ENCODE measurements at regions not wholly inside any gene's neighbourhood (a gene's known extent, or its start where the extent isn't known, plus 50 kb on each side); places are given as distances from the start of the nearest gene placed in this dataset.

DNA sequence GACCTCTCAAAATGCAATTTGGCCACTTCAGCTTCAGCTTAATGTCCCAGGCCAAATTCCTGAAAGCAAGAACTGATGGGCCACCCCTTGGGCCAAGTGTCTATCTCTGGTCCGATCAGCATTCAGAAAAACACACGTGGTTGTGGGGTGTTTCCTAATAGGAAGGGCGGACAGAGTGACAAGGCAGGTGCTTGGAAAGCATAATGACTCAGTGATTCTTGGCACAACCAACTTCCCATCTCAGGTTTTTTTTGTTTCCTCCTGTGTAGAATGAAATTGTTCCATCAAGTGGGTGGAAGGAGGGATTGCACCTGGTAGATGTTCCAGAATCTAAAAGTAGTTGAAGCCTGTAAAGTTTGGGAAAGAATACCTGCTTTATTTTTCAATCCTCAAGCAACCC lies 155.6 kb downstream of the HS3ST2 start:
- Histone ChIP-seq H3K27me3 (ENCODE audit: insufficient read depth, low read length) (no peaks in the 10 kb centered on the region), H3K4me1 (ENCODE audit: insufficient read depth, low read length, severe bottlenecking) (no peaks in the 10 kb centered on the region), H3K79me2 (ENCODE audit: insufficient read depth, low read length) (no peaks in the 10 kb centered on the region), H2AFZ (ENCODE audit: low read length) (no peak overlapping the region), H3K36me3 (ENCODE audit: insufficient read depth, low read length) (no peaks in the 10 kb centered on the region), H3K4me2 (ENCODE audit: low read length) (no peak overlapping the region), H3F3A (ENCODE audit: insufficient read depth, low read length) (no peaks in the 10 kb centered on the region), H3K9me3 (ENCODE audit: low read length) (no peaks in the 10 kb centered on the region), H4K20me1 (ENCODE audit: insufficient read depth, low read length) (no peaks in the 10 kb centered on the region), H3K4me3 (ENCODE audit: low read depth, low read length, poor library complexity, severe bottlenecking) (no peak overlapping the region), H3K9ac (ENCODE audit: low read length) (no peak overlapping the region), H3K27ac (ENCODE audit: low read depth, low read length, poor library complexity, severe bottlenecking) (no peak overlapping the region), H3K9me2 (ENCODE audit: low read depth, low read length) (no peaks in the 10 kb centered on the region)
- TF ChIP-seq, protein P1, sequence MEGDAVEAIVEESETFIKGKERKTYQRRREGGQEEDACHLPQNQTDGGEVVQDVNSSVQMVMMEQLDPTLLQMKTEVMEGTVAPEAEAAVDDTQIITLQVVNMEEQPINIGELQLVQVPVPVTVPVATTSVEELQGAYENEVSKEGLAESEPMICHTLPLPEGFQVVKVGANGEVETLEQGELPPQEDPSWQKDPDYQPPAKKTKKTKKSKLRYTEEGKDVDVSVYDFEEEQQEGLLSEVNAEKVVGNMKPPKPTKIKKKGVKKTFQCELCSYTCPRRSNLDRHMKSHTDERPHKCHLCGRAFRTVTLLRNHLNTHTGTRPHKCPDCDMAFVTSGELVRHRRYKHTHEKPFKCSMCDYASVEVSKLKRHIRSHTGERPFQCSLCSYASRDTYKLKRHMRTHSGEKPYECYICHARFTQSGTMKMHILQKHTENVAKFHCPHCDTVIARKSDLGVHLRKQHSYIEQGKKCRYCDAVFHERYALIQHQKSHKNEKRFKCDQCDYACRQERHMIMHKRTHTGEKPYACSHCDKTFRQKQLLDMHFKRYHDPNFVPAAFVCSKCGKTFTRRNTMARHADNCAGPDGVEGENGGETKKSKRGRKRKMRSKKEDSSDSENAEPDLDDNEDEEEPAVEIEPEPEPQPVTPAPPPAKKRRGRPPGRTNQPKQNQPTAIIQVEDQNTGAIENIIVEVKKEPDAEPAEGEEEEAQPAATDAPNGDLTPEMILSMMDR (IDR thresholded peaks at IDR 0.05; ENCODE audit: low read length): no peak
- no peak for TF ChIP-seq EZH2 (IDR thresholded peaks at IDR 0.05; ENCODE audit: borderline replicate concordance, low read length)

DNA sequence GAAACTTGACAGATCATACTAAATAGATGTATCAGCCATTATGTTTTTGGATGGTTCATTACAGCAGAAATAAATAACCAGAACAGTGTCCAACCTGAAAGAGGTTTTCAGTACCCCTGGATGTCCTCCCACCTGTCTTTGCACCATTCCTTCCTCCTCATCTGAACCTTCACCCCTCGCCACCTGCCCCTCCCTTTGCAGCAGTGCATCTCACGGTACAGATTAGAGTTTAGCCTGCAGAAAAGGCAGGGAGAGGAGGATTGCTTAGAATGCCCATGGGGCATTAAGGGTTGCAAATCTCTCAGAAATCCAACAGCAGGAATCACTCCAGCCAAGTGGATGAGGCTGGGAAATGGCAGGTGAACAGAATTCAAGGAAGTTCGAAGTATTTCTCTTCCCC lies 155.0 kb downstream of the HS3ST2 start:
- H3K36me3 ChIP-seq (ENCODE audit: insufficient read depth, low read length): no peaks in the 10 kb centered on the region
- H3K27ac ChIP-seq (ENCODE audit: low read depth, low read length, poor library complexity, severe bottlenecking): no peak overlapping the region
- no peak overlapping the region for H3K4me3 ChIP-seq (ENCODE audit: low read depth, low read length, poor library complexity, severe bottlenecking)
- no peaks in the 10 kb centered on the region for H3K79me2 ChIP-seq (ENCODE audit: insufficient read depth, low read length)
- no peak overlapping the region for H3K4me2 ChIP-seq (ENCODE audit: low read length)
- no peaks in the 10 kb centered on the region for H3K27me3 ChIP-seq (ENCODE audit: insufficient read depth, low read length)
- H3K9ac ChIP-seq (ENCODE audit: low read length): no peak overlapping the region
- no peaks in the 10 kb centered on the region for H3K4me1 ChIP-seq (ENCODE audit: insufficient read depth, low read length, severe bottlenecking)
- no peaks in the 10 kb centered on the region for H3K9me3 ChIP-seq (ENCODE audit: low read length)
- H4K20me1 ChIP-seq (ENCODE audit: insufficient read depth, low read length): no peaks in the 10 kb centered on the region
- no peak overlapping the region for H2AFZ ChIP-seq (ENCODE audit: low read length)
- no peak for TF ChIP-seq EZH2 (IDR thresholded peaks at IDR 0.05; ENCODE audit: borderline replicate concordance, low read length)
- TF ChIP-seq, protein P1 (IDR thresholded peaks at IDR 0.05; ENCODE audit: low read length): no peak
- H3K9me2 ChIP-seq (ENCODE audit: low read depth, low read length): no peaks in the 10 kb centered on the region
- no peaks in the 10 kb centered on the region for H3F3A ChIP-seq (ENCODE audit: insufficient read depth, low read length)

DNA sequence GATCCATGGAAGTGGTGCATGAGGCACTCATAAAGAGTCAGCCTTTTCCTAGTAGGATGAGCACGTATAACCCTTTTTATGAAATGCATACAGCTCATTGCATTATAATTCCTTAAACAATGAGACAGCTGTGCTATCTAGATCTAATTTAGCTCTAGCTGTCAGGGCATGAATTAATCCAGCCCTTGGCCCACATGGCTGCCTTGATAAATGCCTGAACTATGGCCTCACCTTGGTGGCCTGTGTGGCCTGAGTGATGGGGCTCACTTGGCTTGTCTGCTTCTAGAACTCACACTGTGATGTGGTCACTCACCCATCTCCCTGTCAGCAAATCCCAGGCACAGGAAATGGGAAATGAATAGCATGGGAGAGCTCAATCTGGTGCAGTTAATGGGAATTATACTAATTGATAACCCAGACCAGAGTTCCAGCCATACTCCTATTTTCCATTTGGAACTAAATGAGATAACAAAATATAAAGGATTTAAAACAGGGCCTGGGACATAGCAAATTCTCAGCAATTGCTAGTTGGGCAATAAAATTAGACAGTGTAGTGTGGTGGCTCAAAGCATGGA lies 153.6 kb downstream of the HS3ST2 start:
- Histone ChIP-seq H3K4me3 (ENCODE audit: low read depth, low read length, poor library complexity, severe bottlenecking) (no peak overlapping the region), H3K27me3 (ENCODE audit: insufficient read depth, low read length) (no peaks in the 10 kb centered on the region), H3K9ac (ENCODE audit: low read length) (no peak overlapping the region), H2AFZ (ENCODE audit: low read length) (no peak overlapping the region), H3K9me3 (ENCODE audit: low read length) (no peaks in the 10 kb centered on the region), H3K9me2 (ENCODE audit: low read depth, low read length) (no peaks in the 10 kb centered on the region), H3K36me3 (ENCODE audit: insufficient read depth, low read length) (no peaks in the 10 kb centered on the region), H3K4me2 (ENCODE audit: low read length) (no peak overlapping the region), H3K4me1 (ENCODE audit: insufficient read depth, low read length, severe bottlenecking) (no peaks in the 10 kb centered on the region), H3K27ac (ENCODE audit: low read depth, low read length, poor library complexity, severe bottlenecking) (no peak overlapping the region), H3F3A (ENCODE audit: insufficient read depth, low read length) (no peaks in the 10 kb centered on the region), H3K79me2 (ENCODE audit: insufficient read depth, low read length) (no peaks in the 10 kb centered on the region), H4K20me1 (ENCODE audit: insufficient read depth, low read length) (no peaks in the 10 kb centered on the region)
- no peak for TF ChIP-seq EZH2 (IDR thresholded peaks at IDR 0.05; ENCODE audit: borderline replicate concordance, low read length)
- TF ChIP-seq, protein P1 (IDR thresholded peaks at IDR 0.05; ENCODE audit: low read length): no peak
